GM12892 (cell line): ENCODE measurements at regions not wholly inside any gene's neighbourhood (a gene's known extent, or its start where the extent isn't known, plus 50 kb on each side); places are given as distances from the start of the nearest gene placed in this dataset.

Experiments used
- POLR2A ChIP-seq: IDR thresholded peaks from 2 replicates; pipeline ENCODE4 v1.6.1; 2011; ENCODE audit warnings: low read depth, low read length, control low read depth
- POLR2AphosphoS5 ChIP-seq: IDR thresholded peaks from 2 replicates; pipeline ENCODE4 v1.6.1; 2011; ENCODE audit warnings: low read depth, low read length, control low read depth
- TAF1 ChIP-seq: IDR thresholded peaks from 2 replicates; pipeline ENCODE4 v1.6.1; 2011; ENCODE audit warnings: low read depth, mild to moderate bottlenecking, control low read depth, low read length, borderline replicate concordance

- TF ChIP-seq POLR2A, result no peak
- TF ChIP-seq TAF1, result no peak
- TF ChIP-seq POLR2AphosphoS5, result no peak
These were observed 378.2 kb upstream of the KAZN start for GRCh38 chr1:14220324-14220723.
